ENCODE measurements at regions not wholly inside any gene's neighbourhood (a gene's known extent, or its start where the extent isn't known, plus 50 kb on each side); places are given as distances from the start of the nearest gene placed in this dataset.

- TF ChIP-seq CTCF (IDR thresholded peaks at IDR 0.05; ENCODE audit: low read length) (no peak), EZH2phosphoT487 (IDR thresholded peaks at IDR 0.05; ENCODE audit: low read length) (no peak)
Measured at GRCh38 chr6:11330413-11330760, 97.9 kb upstream of the NEDD9 start.
